Stimulated activated CD8-positive, alpha-beta memory T cell treated with anti-CD3 and anti-CD28 coated beads, Interleukin-2, amount 100 ng/mL, for 48 hours (primary cell): ENCODE measurements at regions not wholly inside any gene's neighbourhood (a gene's known extent, or its start where the extent isn't known, plus 50 kb on each side); places are given as distances from the start of the nearest gene placed in this dataset.

Experiments
- DNase-seq, 2 donors: peaks; one replicate each; pipeline ENCODE4 v3.0.0-alpha.2; 2020; ENCODE audit warnings: low read depth in 2 of 2

GRCh38 chr10:27451054-27451453 is 53.0 kb upstream of the RAB18 start:
- no peak for DNase-seq

- no peak for DNase-seq
These were observed 53.9 kb upstream of the RAB18 start for GRCh38 chr10:27450225-27450624.

GRCh38 chr10:27449571-27449970 is 54.5 kb upstream of the RAB18 start:
- DNase-seq, result no peak

GRCh38 chr10:27448921-27449320 is 55.2 kb upstream of the RAB18 start:
- no peak for DNase-seq

GRCh38 chr10:27447540-27447939 is 56.6 kb upstream of the RAB18 start:
- no peak for DNase-seq

GRCh38 chr10:27446091-27446918 is 57.8 kb upstream of the RAB18 start:
- no peak for DNase-seq

GRCh38 chr10:27445070-27445469 is 59.0 kb upstream of the RAB18 start:
- no peak for DNase-seq

- DNase-seq, result no peak
These were observed 63.6 kb upstream of the RAB18 start for GRCh38 chr10:27440478-27440877.

- no peak for DNase-seq
These were observed 64.1 kb upstream of the RAB18 start for GRCh38 chr10:27440021-27440420.

GRCh38 chr10:27439101-27439500 is 65.0 kb upstream of the RAB18 start:
- DNase-seq, result no peak

GRCh38 chr10:27437775-27438174 is 66.3 kb upstream of the RAB18 start:
- no peak for DNase-seq

GRCh38 chr10:27436710-27437109 is 67.4 kb upstream of the RAB18 start:
- DNase-seq, result no peak

GRCh38 chr10:27433976-27434375 is 70.1 kb upstream of the RAB18 start:
- DNase-seq, result no peak

GRCh38 chr10:27426948-27427467 is 77.1 kb upstream of the RAB18 start:
- no peak for DNase-seq

GRCh38 chr10:27413831-27414348 is 90.2 kb upstream of the RAB18 start:
- DNase-seq, result no peak

GRCh38 chr10:27413387-27413786 is 90.7 kb upstream of the RAB18 start:
- DNase-seq, result no peak

- no peak for DNase-seq
These were observed 94.0 kb upstream of the RAB18 start for GRCh38 chr10:27410153-27410552.

GRCh38 chr10:27407271-27407670 is 96.8 kb upstream of the RAB18 start:
- DNase-seq, result no peak

- no peak for DNase-seq
These were observed 104.2 kb upstream of the RAB18 start for GRCh38 chr10:27399871-27400270.

GRCh38 chr10:27393961-27394360 is 110.1 kb upstream of the RAB18 start:
- DNase-seq, result no peak

- DNase-seq, result no peak
These were observed 111.5 kb upstream of the RAB18 start for GRCh38 chr10:27392606-27393005.

GRCh38 chr10:27391916-27392315 is 112.2 kb upstream of the RAB18 start:
- no peak for DNase-seq

GRCh38 chr10:27391325-27391724 is 112.8 kb upstream of the RAB18 start:
- no peak for DNase-seq
